ENCODE measurements at regions not wholly inside any gene's neighbourhood (a gene's known extent, or its start where the extent isn't known, plus 50 kb on each side); places are given as distances from the start of the nearest gene placed in this dataset.

GRCh38 chr1:18007391-18008041 lies 100.1 kb upstream of the IGSF21 start:
- H3K4me3 ChIP-seq = no peak overlapping the region
- no peaks in the 10 kb centered on the region for H3K27me3 ChIP-seq
- DNase-seq = no peak
- no peaks in the 10 kb centered on the region for H3K36me3 ChIP-seq
- intact Hi-C loops (cut with DNase I; ENCODE audit: low total_unique reads) = no loop called here
- H3K9me3 ChIP-seq = no peaks in the 10 kb centered on the region
- H3K27ac ChIP-seq = no peak overlapping the region
- H3K4me1 ChIP-seq = no peaks in the 10 kb centered on the region
- no peak for TF ChIP-seq POLR2A (IDR thresholded peaks at IDR 0.05)

- Histone ChIP-seq H3K4me3 (no peak overlapping the region), H3K9me3 (no peaks in the 10 kb centered on the region), H3K4me1 (no peaks in the 10 kb centered on the region), H3K27me3 (no peaks in the 10 kb centered on the region), H3K36me3 (no peaks in the 10 kb centered on the region), H3K27ac (no peak overlapping the region)
- no peak for DNase-seq
- TF ChIP-seq CTCF (IDR thresholded peaks at IDR 0.05) (no peak), POLR2A (IDR thresholded peaks at IDR 0.05) (no peak)
- intact Hi-C loops (cut with DNase I; ENCODE audit: low total_unique reads) = no loop called here
Measured at GRCh38 chr1:18008081-18008480, 99.5 kb upstream of the IGSF21 start.

- Histone ChIP-seq H3K9me3 (no peaks in the 10 kb centered on the region), H3K27ac (no peak overlapping the region), H3K36me3 (no peaks in the 10 kb centered on the region), H3K27me3 (no peaks in the 10 kb centered on the region), H3K4me1 (no peaks in the 10 kb centered on the region), H3K4me3 (no peak overlapping the region)
- TF ChIP-seq POLR2A (IDR thresholded peaks at IDR 0.05) (no peak), CTCF (IDR thresholded peaks at IDR 0.05) (no peak)
- intact Hi-C loops (cut with DNase I; ENCODE audit: low total_unique reads) = no loop called here
- DNase-seq = no peak
Measured at GRCh38 chr1:18009055-18009454, 98.5 kb upstream of the IGSF21 start.

- Histone ChIP-seq H3K4me1 (no peaks in the 10 kb centered on the region), H3K36me3 (no peaks in the 10 kb centered on the region), H3K4me3 (no peak overlapping the region), H3K9me3 (no peaks in the 10 kb centered on the region), H3K27me3 (no peaks in the 10 kb centered on the region), H3K27ac (no peak overlapping the region)
- intact Hi-C loops (cut with DNase I; ENCODE audit: low total_unique reads) = no loop called here
- DNase-seq = no peak
- TF ChIP-seq CTCF (IDR thresholded peaks at IDR 0.05) (no peak), POLR2A (IDR thresholded peaks at IDR 0.05) (no peak)
Measured at GRCh38 chr1:18009478-18009961, 98.1 kb upstream of the IGSF21 start.

- no peak overlapping the region for H3K27ac ChIP-seq
- H3K36me3 ChIP-seq = no peaks in the 10 kb centered on the region
- no peak for DNase-seq
- TF ChIP-seq CTCF (IDR thresholded peaks at IDR 0.05) (no peak), POLR2A (IDR thresholded peaks at IDR 0.05) (no peak)
- intact Hi-C loops (cut with DNase I; ENCODE audit: low total_unique reads) = no loop called here
- H3K4me1 ChIP-seq = no peaks in the 10 kb centered on the region
- no peak overlapping the region for H3K4me3 ChIP-seq
- no peaks in the 10 kb centered on the region for H3K27me3 ChIP-seq
- H3K9me3 ChIP-seq = no peaks in the 10 kb centered on the region
Measured at GRCh38 chr1:18010408-18010807, 97.2 kb upstream of the IGSF21 start.

GRCh38 chr1:18010945-18011344 lies 96.7 kb upstream of the IGSF21 start:
- DNase-seq = no peak
- Histone ChIP-seq H3K27ac (no peak overlapping the region), H3K4me1 (no peaks in the 10 kb centered on the region), H3K9me3 (no peaks in the 10 kb centered on the region), H3K27me3 (no peaks in the 10 kb centered on the region), H3K4me3 (no peak overlapping the region), H3K36me3 (no peaks in the 10 kb centered on the region)
- intact Hi-C loops (cut with DNase I; ENCODE audit: low total_unique reads) = no loop called here
- no peak for TF ChIP-seq POLR2A (IDR thresholded peaks at IDR 0.05)
- TF ChIP-seq CTCF (IDR thresholded peaks at IDR 0.05) = no peak

Data from uterus (tissue), 3 donors.